CD4-positive, alpha-beta T cell (primary cell): ENCODE measurements at regions not wholly inside any gene's neighbourhood (a gene's known extent, or its start where the extent isn't known, plus 50 kb on each side); places are given as distances from the start of the nearest gene placed in this dataset.
A peak's percentile ranks its signal among the peaks of the same experiment; 100 is the strongest.

Source experiments
- ATAC-seq: fragments of 200-7000 bp; cut with Tn5 transposase; one replicate; pipeline ENCODE4 v1.10.0; 2022; ENCODE audit warnings: mild to moderate bottlenecking; ENCODE audit not compliant: poor library complexity
- CTCF ChIA-PET: fragments of 350-600 bp; sonication (Branson Sonifier 250); formaldehyde crosslinking; loops from one replicate; lab custom pipeline; 2021; ENCODE audit warnings: antibody characterized with exemption, inconsistent platforms; lab: Charles Lee
- POLR2A ChIA-PET: fragments of 350-600 bp; sonication (Branson Sonifier 250); formaldehyde crosslinking; loops from one replicate; lab custom pipeline; 2021; ENCODE audit warnings: antibody characterized with exemption, inconsistent platforms; lab: Charles Lee
- DNase-seq, 14 experiments: peaks; one replicate each; pipeline ENCODE4 v3.0.0-alpha.2; 2013 to 2020; ENCODE audit warnings: mixed read lengths in 2 of 14
- H3K27ac ChIP-seq, 2 donors: one replicate each; pipeline versions ENCODE4 v1.5.1 to v1.7.0; 2013; ENCODE audit warnings: low read length in 2 of 2, low read depth in 1 of 2, mild to moderate bottlenecking in 1 of 2
- H3K27me3 ChIP-seq, 2 experiments: 1 replicate in 1 of 2; 2 replicates in 1 of 2; pipeline versions ENCODE4 v1.6.1 to v1.7.0; 2013; ENCODE audit warnings: low read length in 2 of 2, control low read depth in 1 of 2, mild to moderate bottlenecking in 1 of 2, moderate library complexity in 1 of 2; ENCODE audit not compliant: insufficient read depth in 2 of 2, control insufficient read depth in 1 of 2
- H3K36me3 ChIP-seq: one replicate; pipeline ENCODE4 v1.6.1; 2013; ENCODE audit warnings: low read length, control low read depth; ENCODE audit not compliant: insufficient read depth
- H3K4me1 ChIP-seq: one replicate; pipeline ENCODE4 v1.6.1; 2013; ENCODE audit warnings: low read length, control low read depth; ENCODE audit not compliant: insufficient read depth
- H3K4me3 ChIP-seq: one replicate; pipeline ENCODE4 v1.5.1; 2013; ENCODE audit warnings: mild to moderate bottlenecking, low read length, moderate library complexity
- H3K9me3 ChIP-seq, 2 experiments: 1 replicate in 1 of 2; 2 replicates in 1 of 2; pipeline versions ENCODE4 v1.6.1 to v1.7.0; 2013; ENCODE audit warnings: low read length in 2 of 2, mild to moderate bottlenecking in 2 of 2, control low read depth in 1 of 2, moderate library complexity in 1 of 2; ENCODE audit not compliant: control insufficient read depth in 1 of 2, insufficient read depth in 1 of 2
- H3K27ac Mint-ChIP-seq: one replicate; pipeline ENCODE4 v1.8.0; 2020; ENCODE audit warnings: mixed read lengths
- H3K27me3 Mint-ChIP-seq: one replicate; pipeline ENCODE4 v1.8.0; 2021; ENCODE audit warnings: mixed read lengths
- H3K36me3 Mint-ChIP-seq: one replicate; pipeline ENCODE4 v1.8.0; 2021; ENCODE audit warnings: low read depth, mixed read lengths
- H3K4me1 Mint-ChIP-seq: one replicate; pipeline ENCODE4 v1.8.0; 2021; ENCODE audit warnings: low read depth, mixed read lengths
- H3K4me3 Mint-ChIP-seq: one replicate; pipeline ENCODE4 v1.8.0; 2020; ENCODE audit warnings: mild to moderate bottlenecking, mixed read lengths
- H3K9me3 Mint-ChIP-seq: one replicate; pipeline ENCODE4 v1.8.0; 2020; ENCODE audit warnings: mixed read lengths
- CTCF ChIP-seq: fragments of 200-600 bp; IDR thresholded peaks from one replicate; pipeline ENCODE4 v1.8.0; 2022; ENCODE audit warnings: antibody characterized with exemption, mild to moderate bottlenecking
- intact Hi-C, 2 experiments: fragments of 100-400 bp; cut with DNase I in 1 of 2; cut with micrococcal nuclease in 1 of 2; formaldehyde crosslinking; loops; one replicate each; pipeline versions ENCODE4 v1.15.1 to v1.9.0; 2023 to 2025; cut with DNase I, micrococcal nuclease

GRCh38 chr5:91232523-91232922 is 150.6 kb downstream of the ARRDC3 start:
- H3K4me1 Mint-ChIP-seq = no peaks in the 10 kb centered on the region
- no peak overlapping the region for H3K4me3 Mint-ChIP-seq
- no peak for TF ChIP-seq CTCF
- ChIA-PET POLR2A (interaction anchor here (1.9 kb wide), 1 partner anchor 150 kb away, joined by 7 read pairs; the partner anchor contains the start of gene ARRDC3), CTCF (interaction anchor here (0.6 to 4.6 kb wide), 2 partner anchors 91 to 152 kb away, joined by 4 to 14 read pairs; partner anchors contain the start of gene ARRDC3)
- H3K36me3 Mint-ChIP-seq = no peaks in the 10 kb centered on the region
- Histone ChIP-seq H3K4me3 (no peak overlapping the region), H3K36me3 (no peaks in the 10 kb centered on the region), H3K9me3 (peaks cover 4 to 8% of the 10 kb centered on the region in 2 experiments), H3K27me3 (no peaks in the 10 kb centered on the region), H3K4me1 (no peaks in the 10 kb centered on the region), H3K27ac (no peak overlapping the region)
- intact Hi-C loops = no loop called here
- H3K9me3 Mint-ChIP-seq = no peaks in the 10 kb centered on the region
- no peaks in the 10 kb centered on the region for H3K27me3 Mint-ChIP-seq
- ATAC-seq (no peak), DNase-seq (no peak)
- H3K27ac Mint-ChIP-seq = no peak overlapping the region

GRCh38 chr5:91229031-91229727 is 153.9 kb downstream of the ARRDC3 start:
- H3K4me1 Mint-ChIP-seq = no peaks in the 10 kb centered on the region
- H3K9me3 Mint-ChIP-seq = no peaks in the 10 kb centered on the region
- intact Hi-C loops = loop anchor here (5.0 to 10.0 kb wide), 5 partner anchors 83 to 364 kb away; no protein-coding TSS in a partner anchor
- ChIA-PET POLR2A (interaction anchor here (1.3 to 3.8 kb wide), 3 partner anchors 154 to 156 kb away, joined by 3 to 62 read pairs (median 7); partner anchors contain the start of gene ARRDC3), CTCF (no interaction called here)
- no peaks in the 10 kb centered on the region for H3K27me3 Mint-ChIP-seq
- H3K27ac ChIP-seq = no peak overlapping the region
- no peaks in the 10 kb centered on the region for H3K27me3 ChIP-seq
- no peak for TF ChIP-seq CTCF
- no peak overlapping the region for H3K27ac Mint-ChIP-seq
- ATAC-seq = no peak
- no peaks in the 10 kb centered on the region for H3K36me3 Mint-ChIP-seq
- peak in 1 of 14 experiments; percentile 20 for DNase-seq
- no peaks in the 10 kb centered on the region for H3K4me1 ChIP-seq
- no peak overlapping the region for H3K4me3 Mint-ChIP-seq
- H3K9me3 ChIP-seq = peaks cover 4 to 8% of the 10 kb centered on the region in 2 experiments
- no peaks in the 10 kb centered on the region for H3K36me3 ChIP-seq
- no peak overlapping the region for H3K4me3 ChIP-seq

GRCh38 chr5:91228188-91228587 is 154.9 kb downstream of the ARRDC3 start:
- Mint-ChIP-seq H3K27me3 (no peaks in the 10 kb centered on the region), H3K36me3 (no peaks in the 10 kb centered on the region)

More at GRCh38 chr5:91228188-91228587, 154.9 kb downstream of the ARRDC3 start:
- H3K27ac ChIP-seq = no peak overlapping the region
- no peak for TF ChIP-seq CTCF
- H3K4me1 ChIP-seq = no peaks in the 10 kb centered on the region
- ATAC-seq (no peak), DNase-seq (no peak)
- peaks cover 4 to 8% of the 10 kb centered on the region in 2 experiments for H3K9me3 ChIP-seq
- no peaks in the 10 kb centered on the region for H3K27me3 ChIP-seq
- no peaks in the 10 kb centered on the region for H3K4me1 Mint-ChIP-seq
- ChIA-PET CTCF (interaction anchor here (1.2 to 3.5 kb wide), 2 partner anchors 52 to 158 kb away, joined by 4 to 74 read pairs; no protein-coding TSS in a partner anchor), POLR2A (interaction anchor here (1.2 to 3.8 kb wide), 2 partner anchors 138 to 156 kb away, joined by 3 to 62 read pairs; partner anchors contain the start of gene ARRDC3)
- no peak overlapping the region for H3K4me3 ChIP-seq
- H3K4me3 Mint-ChIP-seq = no peak overlapping the region
- H3K36me3 ChIP-seq = no peaks in the 10 kb centered on the region
- no peak overlapping the region for H3K27ac Mint-ChIP-seq
- intact Hi-C loops = loop anchor here (5.0 to 10.0 kb wide), 5 partner anchors 84 to 363 kb away; no protein-coding TSS in a partner anchor
- no peaks in the 10 kb centered on the region for H3K9me3 Mint-ChIP-seq
